Sigmoid colon (tissue), 4 donors: ENCODE measurements at regions not wholly inside any gene's neighbourhood (a gene's known extent, or its start where the extent isn't known, plus 50 kb on each side); places are given as distances from the start of the nearest gene placed in this dataset.

Experiments used
- POLR2AphosphoS5 ChIP-seq, 4 donors: sonication (generic); formaldehyde crosslinking; IDR thresholded peaks; one replicate each; pipeline ENCODE4 v1.6.1; 2017; ENCODE audit warnings: antibody characterized with exemption in 4 of 4
- TF ChIP-seq, protein P1 (sequence below), 4 experiments: fragments of 450-650 bp in 3 of 4; fragments of 200-600 bp in 1 of 4; IDR thresholded peaks; one replicate each; pipeline ENCODE4 v1.5.1; 2016 to 2019; ENCODE audit warnings: antibody characterized with exemption in 4 of 4, mild to moderate bottlenecking in 3 of 4, moderate library complexity in 2 of 4

DNA sequence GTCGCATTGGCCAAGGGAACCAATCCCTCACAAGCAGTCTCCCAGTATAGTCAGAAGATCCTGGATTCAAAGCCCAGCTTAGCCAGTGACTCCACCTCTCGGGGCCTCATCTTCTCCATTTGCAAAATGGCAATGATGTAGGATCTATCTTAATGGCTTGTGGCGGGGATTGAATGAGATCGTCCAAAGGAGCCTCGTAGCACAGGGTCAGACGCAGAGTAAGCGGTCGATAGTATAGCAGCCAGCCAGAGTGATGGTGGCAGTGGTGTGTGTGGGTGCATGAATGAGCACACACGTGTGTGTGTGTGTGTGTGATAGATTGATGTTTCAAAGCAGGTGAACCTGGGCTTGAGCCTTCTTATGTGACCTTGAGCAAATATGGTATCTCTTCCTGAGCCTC, 79.8 kb upstream of the WNT4 start:
- TF ChIP-seq, protein P1, sequence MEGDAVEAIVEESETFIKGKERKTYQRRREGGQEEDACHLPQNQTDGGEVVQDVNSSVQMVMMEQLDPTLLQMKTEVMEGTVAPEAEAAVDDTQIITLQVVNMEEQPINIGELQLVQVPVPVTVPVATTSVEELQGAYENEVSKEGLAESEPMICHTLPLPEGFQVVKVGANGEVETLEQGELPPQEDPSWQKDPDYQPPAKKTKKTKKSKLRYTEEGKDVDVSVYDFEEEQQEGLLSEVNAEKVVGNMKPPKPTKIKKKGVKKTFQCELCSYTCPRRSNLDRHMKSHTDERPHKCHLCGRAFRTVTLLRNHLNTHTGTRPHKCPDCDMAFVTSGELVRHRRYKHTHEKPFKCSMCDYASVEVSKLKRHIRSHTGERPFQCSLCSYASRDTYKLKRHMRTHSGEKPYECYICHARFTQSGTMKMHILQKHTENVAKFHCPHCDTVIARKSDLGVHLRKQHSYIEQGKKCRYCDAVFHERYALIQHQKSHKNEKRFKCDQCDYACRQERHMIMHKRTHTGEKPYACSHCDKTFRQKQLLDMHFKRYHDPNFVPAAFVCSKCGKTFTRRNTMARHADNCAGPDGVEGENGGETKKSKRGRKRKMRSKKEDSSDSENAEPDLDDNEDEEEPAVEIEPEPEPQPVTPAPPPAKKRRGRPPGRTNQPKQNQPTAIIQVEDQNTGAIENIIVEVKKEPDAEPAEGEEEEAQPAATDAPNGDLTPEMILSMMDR (IDR thresholded peaks at IDR 0.05): no peak
- TF ChIP-seq POLR2AphosphoS5 (IDR thresholded peaks at IDR 0.05): no peak
